Parathyroid adenoma (tissue), 2 donors: ENCODE measurements at regions not wholly inside any gene's neighbourhood (a gene's known extent, or its start where the extent isn't known, plus 50 kb on each side); places are given as distances from the start of the nearest gene placed in this dataset.

Experiments
- H2AFZ ChIP-seq: fragments of 300-600 bp; sonication (generic); one replicate; pipeline ENCODE4 v1.7.0; 2017; ENCODE audit warnings: antibody characterized with exemption, mild to moderate bottlenecking
- H3K27ac ChIP-seq: fragments of 300-600 bp; sonication (generic); one replicate; pipeline ENCODE4 v1.7.0; 2017
- H3K27me3 ChIP-seq: fragments of 300-600 bp; sonication (generic); one replicate; pipeline ENCODE4 v1.7.0; 2017; ENCODE audit warnings: low read length; ENCODE audit not compliant: control insufficient read depth, insufficient read depth
- H3K36me3 ChIP-seq: fragments of 300-600 bp; sonication (generic); one replicate; pipeline ENCODE4 v1.7.0; 2017; ENCODE audit warnings: low read length; ENCODE audit not compliant: control insufficient read depth, insufficient read depth
- H3K4me1 ChIP-seq: fragments of 300-600 bp; sonication (generic); one replicate; pipeline ENCODE4 v1.7.0; 2017; ENCODE audit warnings: control low read depth
- H3K4me2 ChIP-seq: fragments of 300-600 bp; sonication (generic); one replicate; pipeline ENCODE4 v1.7.0; 2017; ENCODE audit warnings: low read length
- H3K4me3 ChIP-seq: fragments of 300-600 bp; sonication (generic); one replicate; pipeline ENCODE4 v1.7.0; 2017; ENCODE audit warnings: low read depth, low read length
- H3K79me2 ChIP-seq: fragments of 300-600 bp; sonication (generic); one replicate; pipeline ENCODE4 v1.7.0; 2017; ENCODE audit warnings: control low read depth
- H3K9ac ChIP-seq: fragments of 300-600 bp; sonication (generic); one replicate; pipeline ENCODE4 v1.7.0; 2017; ENCODE audit warnings: mild to moderate bottlenecking
- H3K9me3 ChIP-seq: fragments of 300-600 bp; sonication (generic); one replicate; pipeline ENCODE4 v1.7.0; 2017; ENCODE audit warnings: low read length; ENCODE audit not compliant: control insufficient read depth
- TF ChIP-seq, protein P1 (sequence below): fragments of 300-600 bp; sonication (generic); IDR thresholded peaks from one replicate; pipeline ENCODE4 v1.7.0; 2017; ENCODE audit warnings: antibody characterized with exemption, mild to moderate bottlenecking
- donor health status: primary hyperparathyroidism.

DNA sequence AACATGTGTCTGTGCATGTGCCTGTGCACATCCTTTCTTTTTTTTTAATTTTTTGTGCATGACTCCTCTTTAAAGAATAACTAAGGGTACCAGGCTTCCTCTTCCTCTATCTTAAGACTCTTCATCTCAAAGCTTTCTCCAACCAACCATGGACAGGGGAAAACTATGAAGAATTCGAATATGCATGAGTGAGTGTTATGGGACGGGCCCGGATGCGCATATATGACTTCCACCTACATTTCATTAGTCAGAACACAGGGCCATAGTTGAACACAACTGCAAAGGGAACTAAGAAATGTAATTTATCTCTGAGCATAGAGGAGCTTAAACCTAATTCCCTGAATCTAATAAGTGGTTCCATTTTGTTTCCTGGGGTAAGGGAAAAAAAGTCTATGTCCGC is 270.3 kb upstream of the SORCS1 start:
- no peaks in the 10 kb centered on the region for H3K36me3 ChIP-seq
- no peak overlapping the region for H3K9ac ChIP-seq
- TF ChIP-seq, protein P1, sequence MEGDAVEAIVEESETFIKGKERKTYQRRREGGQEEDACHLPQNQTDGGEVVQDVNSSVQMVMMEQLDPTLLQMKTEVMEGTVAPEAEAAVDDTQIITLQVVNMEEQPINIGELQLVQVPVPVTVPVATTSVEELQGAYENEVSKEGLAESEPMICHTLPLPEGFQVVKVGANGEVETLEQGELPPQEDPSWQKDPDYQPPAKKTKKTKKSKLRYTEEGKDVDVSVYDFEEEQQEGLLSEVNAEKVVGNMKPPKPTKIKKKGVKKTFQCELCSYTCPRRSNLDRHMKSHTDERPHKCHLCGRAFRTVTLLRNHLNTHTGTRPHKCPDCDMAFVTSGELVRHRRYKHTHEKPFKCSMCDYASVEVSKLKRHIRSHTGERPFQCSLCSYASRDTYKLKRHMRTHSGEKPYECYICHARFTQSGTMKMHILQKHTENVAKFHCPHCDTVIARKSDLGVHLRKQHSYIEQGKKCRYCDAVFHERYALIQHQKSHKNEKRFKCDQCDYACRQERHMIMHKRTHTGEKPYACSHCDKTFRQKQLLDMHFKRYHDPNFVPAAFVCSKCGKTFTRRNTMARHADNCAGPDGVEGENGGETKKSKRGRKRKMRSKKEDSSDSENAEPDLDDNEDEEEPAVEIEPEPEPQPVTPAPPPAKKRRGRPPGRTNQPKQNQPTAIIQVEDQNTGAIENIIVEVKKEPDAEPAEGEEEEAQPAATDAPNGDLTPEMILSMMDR, result no peak
- no peak overlapping the region for H3K27ac ChIP-seq
- no peaks in the 10 kb centered on the region for H3K9me3 ChIP-seq
- no peaks in the 10 kb centered on the region for H3K4me1 ChIP-seq
- H2AFZ ChIP-seq, result no peak overlapping the region
- no peak overlapping the region for H3K4me3 ChIP-seq
- H3K4me2 ChIP-seq, result no peak overlapping the region
- no peaks in the 10 kb centered on the region for H3K27me3 ChIP-seq
- no peaks in the 10 kb centered on the region for H3K79me2 ChIP-seq

GRCh38 chr10:107434201-107434600 is 269.7 kb upstream of the SORCS1 start:
- TF ChIP-seq, protein P1, result no peak
- Histone ChIP-seq H3K4me2 (no peak overlapping the region), H3K4me1 (no peaks in the 10 kb centered on the region), H2AFZ (no peak overlapping the region), H3K27me3 (no peaks in the 10 kb centered on the region), H3K9me3 (no peaks in the 10 kb centered on the region), H3K27ac (no peak overlapping the region), H3K36me3 (no peaks in the 10 kb centered on the region), H3K9ac (no peak overlapping the region), H3K79me2 (no peaks in the 10 kb centered on the region), H3K4me3 (no peak overlapping the region)

DNA sequence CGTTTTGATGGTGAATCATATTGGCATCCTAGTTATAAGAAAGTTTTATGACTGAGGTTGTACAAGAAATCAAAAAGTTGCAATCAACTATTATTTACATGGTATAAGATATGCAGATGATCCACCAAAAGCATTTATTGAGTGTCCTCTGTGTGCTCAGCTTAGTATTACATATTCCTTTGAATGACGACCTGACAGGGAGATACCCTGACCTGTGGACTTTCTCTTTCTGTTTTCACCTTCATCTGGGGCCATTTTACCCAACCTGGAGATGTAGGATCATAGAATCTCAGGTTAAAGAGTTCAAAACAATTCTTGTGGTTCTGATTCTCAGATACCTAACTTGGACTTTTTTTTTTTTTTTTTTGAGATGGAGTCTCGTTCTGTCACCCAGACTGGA is 269.1 kb upstream of the SORCS1 start:
- TF ChIP-seq, protein P1, result no peak

DNA sequence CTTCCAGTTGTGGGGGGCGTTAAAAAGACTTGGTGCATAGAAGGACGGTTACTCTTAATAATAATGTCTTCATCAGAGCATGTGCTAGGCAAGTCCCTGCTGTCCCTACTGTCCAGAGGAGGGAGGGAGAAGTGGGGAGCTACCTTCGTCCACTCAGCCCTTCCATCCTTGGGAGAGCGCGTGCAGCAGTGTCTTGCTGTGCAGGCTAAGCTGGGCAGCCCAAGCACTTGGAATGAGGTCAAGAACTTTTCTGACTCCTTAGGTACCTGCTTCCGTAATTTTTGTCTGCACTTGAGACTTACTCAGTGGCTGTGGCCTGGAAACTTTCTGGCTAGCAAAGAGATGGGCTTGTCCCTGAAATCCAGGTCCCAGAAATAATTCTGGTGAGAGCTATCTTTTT is 265.9 kb upstream of the SORCS1 start:
- Histone ChIP-seq H3K27ac (no peak overlapping the region), H3K79me2 (no peaks in the 10 kb centered on the region), H2AFZ (no peak overlapping the region), H3K4me1 (no peaks in the 10 kb centered on the region), H3K36me3 (no peaks in the 10 kb centered on the region), H3K4me3 (no peak overlapping the region), H3K27me3 (no peaks in the 10 kb centered on the region), H3K9me3 (no peaks in the 10 kb centered on the region), H3K9ac (no peak overlapping the region), H3K4me2 (no peak overlapping the region)
- TF ChIP-seq, protein P1, result no peak

More for the DNA sequence above, 269.1 kb upstream of the SORCS1 start:
- no peak overlapping the region for H3K4me2 ChIP-seq
- H2AFZ ChIP-seq, result no peak overlapping the region
- no peaks in the 10 kb centered on the region for H3K9me3 ChIP-seq
- no peak overlapping the region for H3K4me3 ChIP-seq
- no peaks in the 10 kb centered on the region for H3K36me3 ChIP-seq
- no peaks in the 10 kb centered on the region for H3K4me1 ChIP-seq
- no peaks in the 10 kb centered on the region for H3K27me3 ChIP-seq
- H3K79me2 ChIP-seq, result no peaks in the 10 kb centered on the region
- no peak overlapping the region for H3K9ac ChIP-seq
- no peak overlapping the region for H3K27ac ChIP-seq

DNA sequence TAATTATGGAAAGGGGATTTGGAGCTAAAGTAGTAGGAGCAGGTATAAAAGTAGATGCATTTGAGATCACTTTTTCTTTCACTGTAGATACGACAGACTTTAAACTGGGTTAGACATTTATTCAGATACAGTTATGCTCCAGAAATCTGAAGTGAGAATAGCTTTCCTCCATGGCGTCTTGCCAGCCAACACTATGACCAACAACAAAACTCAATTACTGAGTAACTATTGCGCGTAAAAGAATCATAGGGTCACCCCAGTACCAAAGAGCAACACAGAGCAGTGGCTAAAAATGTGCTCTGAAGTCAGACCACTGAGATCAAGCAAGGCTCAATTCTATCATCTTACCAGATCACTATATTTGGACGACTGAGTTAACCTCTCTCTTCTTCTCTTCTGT is 262.5 kb upstream of the SORCS1 start:
- H3K9me3 ChIP-seq, result no peaks in the 10 kb centered on the region
- H3K4me2 ChIP-seq, result no peak overlapping the region
- TF ChIP-seq, protein P1, result no peak
- H3K27ac ChIP-seq, result no peak overlapping the region
- no peak overlapping the region for H3K4me3 ChIP-seq
- no peaks in the 10 kb centered on the region for H3K79me2 ChIP-seq
- H2AFZ ChIP-seq, result no peak overlapping the region
- no peaks in the 10 kb centered on the region for H3K27me3 ChIP-seq
- H3K9ac ChIP-seq, result no peak overlapping the region
- H3K4me1 ChIP-seq, result no peaks in the 10 kb centered on the region
- H3K36me3 ChIP-seq, result no peaks in the 10 kb centered on the region
